HepG2 (cell line): ENCODE measurements at regions not wholly inside any gene's neighbourhood (a gene's known extent, or its start where the extent isn't known, plus 50 kb on each side); places are given as distances from the start of the nearest gene placed in this dataset.
"Not testable (repeated sequence)": the region's sequence is repeated elsewhere in the genome, so short reads cannot be mapped to it uniquely, and the experiment has no call there.

Source experiments
- ATAC-seq: fragments of 200-7000 bp; cut with Tn5 transposase; 3 replicates; pipeline ENCODE4 v1.9.1; 2020; ENCODE audit warnings: mild to moderate bottlenecking, moderate library complexity
- BruUV-seq: library from RNA; stranded (reverse); fragments of 400-500 nt; replicated peaks from 2 replicates; lab custom pipeline; 2021; lab: Mats Ljungman, UMichigan
- CTCF ChIA-PET: fragments of 300-600 bp; formaldehyde crosslinking; extraction: SDS; loops from one replicate; lab custom pipeline; 2021; ENCODE audit warnings: low total read pairs, inconsistent platforms, low intra/inter-chr PET ratio; lab: Yijun Ruan, JAX
- POLR2A ChIA-PET: fragments of 350-600 bp; sonication (Branson Sonifier 250); formaldehyde crosslinking; loops from one replicate; lab custom pipeline; 2020; ENCODE audit warnings: antibody characterized with exemption, inconsistent platforms; lab: Yijun Ruan, JAX
- DNase-seq: peaks from one replicate; pipeline ENCODE4 v3.0.0-alpha.2; 2015; ENCODE audit warnings: low spot score
- FAIRE-seq: peaks from 3 replicates; lab custom pipeline; 2011; peaks lifted over from hg19 to GRCh38; lab: Jason Lieb, UNC
- H2AFZ ChIP-seq: one replicate; pipeline ENCODE4 v1.6.1; 2011; ENCODE audit warnings: low read length, inconsistent platforms
- H3K27ac ChIP-seq: fragments of 300-600 bp; 3 replicates; pipeline ENCODE4 v1.8.0; 2011; ENCODE audit warnings: mixed run types, mild to moderate bottlenecking, mixed read lengths, low read length, inconsistent platforms; ENCODE audit not compliant: insufficient read depth; ENCODE audit errors: extremely low read length
- H3K27me3 ChIP-seq, 2 experiments: fragments of 200-600 bp in 1 of 2; 2 replicates in 1 of 2; 3 replicates in 1 of 2; pipeline versions ENCODE4 v1.6.0 to v1.8.0; 2011; ENCODE audit warnings: low read length in 2 of 2, mild to moderate bottlenecking in 2 of 2, moderate library complexity in 2 of 2, inconsistent platforms in 1 of 2; ENCODE audit not compliant: insufficient read depth in 2 of 2, control insufficient read depth in 1 of 2
- H3K36me3 ChIP-seq, 2 experiments: fragments of 200-600 bp in 1 of 2; replicated peaks in 1 of 2; 2 replicates in 1 of 2; 3 replicates in 1 of 2; pipeline versions ENCODE4 v1.5.1 to v1.8.0; 2011; ENCODE audit warnings: low read length in 2 of 2, inconsistent platforms in 1 of 2; ENCODE audit not compliant: insufficient read depth in 2 of 2, control insufficient read depth in 1 of 2
- H3K4me1 ChIP-seq: 2 replicates; pipeline ENCODE4 v1.5.1; 2012; ENCODE audit warnings: low read length, inconsistent platforms; ENCODE audit not compliant: insufficient read depth
- H3K4me2 ChIP-seq: 2 replicates; pipeline ENCODE4 v1.6.0; 2011; ENCODE audit warnings: low read depth, low read length, inconsistent platforms
- H3K4me3 ChIP-seq, 3 experiments: fragments of 200-600 bp in 1 of 3; sonication (generic), shearing (Covaris generic) in 1 of 3; replicated peaks in 1 of 3; 2 replicates each; pipeline ENCODE4 v1.5.1; 2011 to 2016; ENCODE audit warnings: low read length in 3 of 3, inconsistent platforms in 2 of 3, low read depth in 2 of 3, mild to moderate bottlenecking in 2 of 3, control low read depth in 1 of 3, mixed read lengths in 1 of 3; ENCODE audit not compliant: insufficient read depth in 1 of 3
- H3K79me2 ChIP-seq: one replicate; pipeline ENCODE4 v1.6.1; 2011; ENCODE audit warnings: low read length, inconsistent platforms; ENCODE audit not compliant: insufficient read depth
- H3K9ac ChIP-seq: 2 replicates; pipeline ENCODE4 v1.6.0; 2011; ENCODE audit warnings: mild to moderate bottlenecking, low read depth, low read length, inconsistent platforms; ENCODE audit not compliant: insufficient read depth
- H3K9me3 ChIP-seq: 2 replicates; pipeline ENCODE4 v1.5.1; 2012; ENCODE audit warnings: mild to moderate bottlenecking, low read length
- H4K20me1 ChIP-seq: 2 replicates; pipeline ENCODE4 v1.6.0; 2011; ENCODE audit warnings: inconsistent platforms, mild to moderate bottlenecking, low read length, moderate library complexity; ENCODE audit not compliant: insufficient read depth
- CC2D1A ChIP-seq: sonication (generic); formaldehyde crosslinking; IDR thresholded peaks from 2 replicates; pipeline ENCODE4 v1.8.1; 2023; ENCODE audit warnings: mild to moderate bottlenecking, missing genetic modification reagents
- GPN1 ChIP-seq: sonication (generic); formaldehyde crosslinking; IDR thresholded peaks from 2 replicates; pipeline ENCODE4 v1.5.1; 2020; ENCODE audit warnings: missing genetic modification reagents, borderline replicate concordance
- HCFC1 ChIP-seq: fragments of 150-350 bp; IDR thresholded peaks from 2 replicates; pipeline ENCODE4 v1.6.1; 2014; ENCODE audit warnings: low read depth, low read length
- HOXD1 ChIP-seq: sonication (generic); formaldehyde crosslinking; IDR thresholded peaks from 2 replicates; pipeline ENCODE4 v1.5.0; 2020; ENCODE audit warnings: missing genetic modification reagents
- NR3C1 ChIP-seq: sonication (generic); formaldehyde crosslinking; IDR thresholded peaks from 2 replicates; pipeline ENCODE4 v1.4.0; 2020; ENCODE audit warnings: missing genetic modification reagents
- SAP130 ChIP-seq: IDR thresholded peaks from 2 replicates; pipeline ENCODE4 v1.6.1; 2016; ENCODE audit warnings: low read depth
- ZFY ChIP-seq: sonication (generic); formaldehyde crosslinking; IDR thresholded peaks from 2 replicates; pipeline ENCODE4 v1.4.0; 2020; ENCODE audit warnings: missing genetic modification reagents
- ZNF205 ChIP-seq: IDR thresholded peaks from 2 replicates; pipeline ENCODE4 v1.6.1; 2018; ENCODE audit warnings: missing biosample characterization, missing genetic modification reagents
- ZNF207 ChIP-seq: fragments of 450-650 bp; IDR thresholded peaks from 2 replicates; pipeline ENCODE4 v1.6.1; 2016; ENCODE audit warnings: antibody characterized with exemption, borderline replicate concordance
- ZNF234 ChIP-seq: sonication (generic); formaldehyde crosslinking; conservative IDR thresholded peaks from 2 replicates; pipeline ENCODE4 v1.5.1; 2020; ENCODE audit warnings: mild to moderate bottlenecking, missing genetic modification reagents
- ZNF296 ChIP-seq: sonication (generic); formaldehyde crosslinking; conservative IDR thresholded peaks from 2 replicates; pipeline ENCODE4 v1.5.0; 2020; ENCODE audit warnings: mild to moderate bottlenecking, missing genetic modification reagents
- ZNF446 ChIP-seq: sonication (generic); formaldehyde crosslinking; IDR thresholded peaks from 2 replicates; pipeline ENCODE4 v1.5.0; 2020; ENCODE audit warnings: mild to moderate bottlenecking, missing genetic modification reagents
- ZNF724P ChIP-seq: sonication (generic); formaldehyde crosslinking; IDR thresholded peaks from 2 replicates; pipeline ENCODE4 v1.8.0; 2022; ENCODE audit warnings: missing genetic modification reagents, borderline replicate concordance
- ZNF761 ChIP-seq: sonication (generic); formaldehyde crosslinking; conservative IDR thresholded peaks from 2 replicates; pipeline ENCODE4 v1.4.0; 2020; ENCODE audit warnings: mild to moderate bottlenecking, missing genetic modification reagents
- WGBS: methylation state at CpG from one replicate; pipeline ENCODE4 v1.1.6; 2017; ENCODE audit warnings: low lambda C conversion rate; 5-methylcytosine and 5-hydroxymethylcytosine counted together
- in situ Hi-C: cut with HindIII; loops from 2 replicates; pipeline ENCODE4 v1.10.0; 2017; ENCODE audit warnings: low pct_unique_long_range_greater_than_20kb; ENCODE audit not compliant: extremely low pct_ligation_motif_present
- intact Hi-C: fragments of 100-400 bp; cut with micrococcal nuclease; formaldehyde crosslinking; loops from one replicate; pipeline ENCODE4 v1.10.0; 2022; ENCODE audit not compliant: unreplicated experiment

- POLR2A ChIA-PET, H3K4me2 ChIP-seq, H3K36me3 ChIP-seq, in situ Hi-C loops, H4K20me1 ChIP-seq, H3K79me2 ChIP-seq, H3K27ac ChIP-seq, DNase-seq, H2AFZ ChIP-seq, H3K4me1 ChIP-seq, FAIRE-seq, H3K4me3 ChIP-seq, intact Hi-C loops, H3K9ac ChIP-seq, ATAC-seq, CTCF ChIA-PET, H3K9me3 ChIP-seq, BruUV-seq, H3K27me3 ChIP-seq: not testable (repeated sequence)
- WGBS = 56% methylated on average over 4 of the region's 4 CpGs
Observed at GRCh38 chr7:119032136-119032535, 807.6 kb downstream of the ANKRD7 start.

- no peak overlapping the region for H3K4me3 ChIP-seq
- H3K27ac ChIP-seq = no peak overlapping the region
- DNase-seq (no peak), FAIRE-seq (no peak), ATAC-seq (no peak)
- 3% methylated on average over 3 of the region's 3 CpGs for WGBS
- intact Hi-C loops = no loop called here
- CTCF ChIA-PET = no interaction called here
- TF ChIP-seq HCFC1 (no peak), CC2D1A (CRISPR knock-in tag) (no peak), NR3C1 (no peak), ZNF761 (CRISPR knock-in tag) (no peak), GPN1 (no peak), ZNF205 (no peak), ZNF724P (CRISPR knock-in tag) (no peak), ZNF234 (no peak), SAP130 (CRISPR knock-in tag) (no peak), ZNF296 (CRISPR knock-in tag) (no peak), ZFY (CRISPR knock-in tag) (no peak), ZNF207 (no peak), ZNF446 (no peak), HOXD1 (CRISPR knock-in tag) (no peak)
- no TSS peak for BruUV-seq
- no peaks in the 10 kb centered on the region for H3K27me3 ChIP-seq
- H3K9me3 ChIP-seq = no peaks in the 10 kb centered on the region
- no peaks in the 10 kb centered on the region for H4K20me1 ChIP-seq
- POLR2A ChIA-PET = no interaction called here
- no peak overlapping the region for H2AFZ ChIP-seq
- in situ Hi-C loops = no loop called here
- H3K79me2 ChIP-seq = no peaks in the 10 kb centered on the region
- no peaks in the 10 kb centered on the region for H3K36me3 ChIP-seq
- no peak overlapping the region for H3K9ac ChIP-seq
- no peaks in the 10 kb centered on the region for H3K4me1 ChIP-seq
- no peak overlapping the region for H3K4me2 ChIP-seq
Observed at GRCh38 chr7:119033641-119034040, 809.1 kb downstream of the ANKRD7 start.
